ENCODE measurements at regions not wholly inside any gene's neighbourhood (a gene's known extent, or its start where the extent isn't known, plus 50 kb on each side); places are given as distances from the start of the nearest gene placed in this dataset.

DNA sequence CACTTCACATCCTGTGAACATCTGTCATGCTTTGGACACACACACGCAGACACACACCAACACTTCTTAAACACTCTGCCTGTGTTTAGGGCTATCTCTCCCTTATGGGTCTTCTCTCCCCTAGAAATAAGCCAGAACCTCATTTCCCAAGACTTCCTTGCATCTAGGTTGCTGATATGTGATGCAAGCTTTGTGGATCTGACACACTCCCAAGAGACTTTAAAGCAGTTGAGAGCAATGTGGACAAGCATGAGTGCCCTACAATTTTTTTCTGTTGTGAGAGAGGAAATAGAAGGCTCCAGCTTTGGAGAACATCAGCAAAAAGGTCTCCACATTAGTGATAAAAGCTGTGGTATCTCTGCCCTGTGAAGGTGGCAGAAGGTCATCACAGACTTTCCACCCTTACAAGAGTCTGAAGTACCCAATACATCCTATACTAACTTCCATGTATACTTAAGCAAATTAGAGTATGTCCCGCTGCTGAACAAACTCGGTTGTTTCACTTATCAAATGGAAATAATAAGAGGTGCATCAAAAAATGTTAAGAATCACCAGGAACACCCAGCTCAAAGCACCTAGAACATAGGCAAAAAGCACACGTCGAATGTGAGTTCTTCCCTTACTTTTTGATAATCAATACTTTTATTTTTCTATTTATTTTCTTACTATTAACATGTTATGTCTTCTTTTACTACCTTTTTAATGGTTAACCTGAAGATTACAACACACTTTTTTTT, 267.6 kb downstream of the SETD4 start:
- DNase-seq = no peak

DNA sequence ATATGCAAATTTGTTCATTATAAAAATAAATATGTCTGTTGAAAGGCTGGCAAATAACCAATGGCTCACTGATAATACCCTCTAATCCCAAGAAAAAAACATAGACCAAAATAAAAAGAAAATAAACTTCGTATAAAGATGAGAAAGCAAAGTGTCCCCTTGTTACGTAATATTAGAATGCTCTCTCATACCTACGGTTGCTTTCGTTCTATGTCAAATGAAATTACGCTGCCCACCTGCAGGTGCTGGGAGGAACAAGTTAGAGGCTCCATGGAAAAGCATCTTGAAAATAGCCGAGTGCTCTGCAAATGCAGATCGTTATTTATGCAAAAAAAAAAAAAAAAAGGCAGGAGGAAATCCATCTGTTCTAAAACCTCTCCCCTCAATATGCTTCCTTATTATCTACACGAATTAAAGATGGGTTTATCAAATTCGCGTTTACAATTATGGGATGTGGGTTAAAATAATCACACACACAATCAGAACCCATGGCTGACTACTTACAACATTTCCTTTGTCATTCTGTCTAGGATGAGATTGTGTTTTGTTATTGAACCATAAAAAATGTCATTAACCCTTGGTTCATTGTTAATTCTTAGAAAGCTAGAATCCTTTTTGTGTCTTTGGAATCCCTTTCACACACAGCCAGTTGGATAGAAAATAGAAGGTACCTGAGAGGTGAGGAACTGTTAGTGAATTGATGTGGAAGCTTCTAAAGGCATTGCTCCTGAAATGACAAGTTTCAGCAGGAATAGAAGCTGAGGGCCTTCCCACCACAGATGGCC, 268.6 kb downstream of the SETD4 start:
- DNase-seq = no peak

DNA sequence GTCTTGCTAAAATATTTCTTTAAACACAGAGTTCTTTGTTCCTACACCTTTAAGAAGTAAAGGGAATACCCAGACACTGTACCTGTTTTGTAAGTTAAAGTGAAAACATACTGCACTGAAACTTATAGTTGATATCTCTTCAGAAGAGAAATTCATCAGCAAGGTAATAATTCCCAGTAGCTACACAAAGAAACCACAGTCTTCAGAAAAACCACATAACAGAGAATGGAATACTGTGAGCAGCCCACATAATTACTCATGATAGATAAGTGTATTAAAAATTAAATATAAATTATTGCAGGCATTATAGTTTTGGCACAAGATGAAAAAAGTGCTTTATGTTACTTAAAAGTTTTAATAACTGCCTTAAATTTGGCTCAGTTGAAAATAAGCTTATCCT, 276.6 kb downstream of the SETD4 start:
- DNase-seq = no peak

DNA sequence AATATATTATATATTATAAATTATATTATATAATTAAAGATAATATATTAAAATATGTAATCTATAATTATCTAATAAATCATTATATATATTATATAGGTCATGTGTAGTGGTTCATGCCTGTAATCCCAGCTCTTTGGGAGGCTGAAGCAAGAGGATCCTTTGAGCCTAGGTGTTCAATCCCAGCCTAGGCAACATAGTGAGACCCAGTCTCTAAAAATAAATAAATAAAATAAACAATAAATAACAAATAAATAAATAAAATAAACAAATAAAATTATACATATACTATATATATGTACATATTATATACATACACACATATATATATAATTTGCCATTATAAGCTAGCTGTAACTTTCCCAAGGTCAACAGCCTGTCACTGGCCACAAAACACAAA, 277.7 kb downstream of the SETD4 start:
- no peak for DNase-seq

DNA sequence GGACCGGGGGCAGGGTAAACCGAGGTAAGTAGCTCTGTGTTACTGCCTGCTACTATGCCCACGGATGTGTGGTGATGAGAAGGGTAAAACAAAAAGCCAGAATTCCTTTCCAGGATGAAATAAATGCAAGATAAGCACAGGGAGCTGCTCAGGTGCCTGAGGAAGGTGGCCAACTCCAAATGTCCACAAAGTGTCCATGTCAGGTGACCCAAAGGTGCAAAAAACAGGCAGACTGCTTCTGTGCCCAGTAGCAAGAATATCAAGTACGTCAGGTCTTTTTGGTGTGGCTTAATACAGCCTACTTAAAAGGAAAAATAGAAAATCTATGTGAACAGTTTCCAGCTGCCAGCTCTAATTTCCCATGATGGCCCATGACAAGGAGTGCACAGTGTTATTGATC, 279.3 kb downstream of the SETD4 start:
- no peak for DNase-seq

DNA sequence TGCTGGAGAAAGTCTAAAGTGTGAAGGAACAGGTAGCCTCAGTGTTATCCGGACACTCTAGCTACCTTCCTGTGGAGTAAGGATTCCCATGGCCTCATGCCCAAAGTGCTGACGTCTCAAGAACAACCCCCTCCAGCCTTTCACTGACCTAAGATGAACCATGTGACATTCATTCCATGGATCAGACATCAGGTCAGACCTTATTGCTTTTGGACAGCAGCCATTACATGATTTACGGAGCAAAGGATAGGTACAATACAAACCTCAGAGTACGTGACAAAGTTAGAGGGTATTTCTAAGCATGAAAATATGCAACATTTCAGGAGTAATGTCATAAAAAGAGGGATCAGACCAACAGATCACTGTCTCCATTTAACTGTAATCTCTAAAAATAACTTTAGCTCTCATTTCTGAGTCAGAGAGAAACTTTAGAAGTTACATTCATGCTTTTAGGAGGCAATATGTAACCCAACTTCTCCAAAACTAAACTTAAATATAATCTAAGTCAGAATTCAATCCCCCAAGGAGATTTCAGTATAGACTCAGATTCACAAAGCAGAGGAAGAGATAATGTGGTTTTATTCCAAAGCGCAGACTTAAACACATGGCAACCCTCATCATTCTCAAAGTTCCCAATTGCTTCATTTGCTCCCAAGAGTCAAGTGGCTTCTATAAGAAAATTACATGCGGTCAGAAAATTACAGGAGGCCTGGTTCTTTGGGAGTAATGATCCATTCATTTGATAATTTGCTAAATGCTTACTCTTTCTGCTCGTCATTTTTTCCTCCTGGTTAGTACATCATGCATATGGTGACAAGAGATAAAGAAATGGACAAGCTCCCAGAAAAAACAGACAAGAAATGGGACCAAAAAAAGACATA, 280.4 kb downstream of the SETD4 start:
- DNase-seq = peak; percentile 36 to 39

DNA sequence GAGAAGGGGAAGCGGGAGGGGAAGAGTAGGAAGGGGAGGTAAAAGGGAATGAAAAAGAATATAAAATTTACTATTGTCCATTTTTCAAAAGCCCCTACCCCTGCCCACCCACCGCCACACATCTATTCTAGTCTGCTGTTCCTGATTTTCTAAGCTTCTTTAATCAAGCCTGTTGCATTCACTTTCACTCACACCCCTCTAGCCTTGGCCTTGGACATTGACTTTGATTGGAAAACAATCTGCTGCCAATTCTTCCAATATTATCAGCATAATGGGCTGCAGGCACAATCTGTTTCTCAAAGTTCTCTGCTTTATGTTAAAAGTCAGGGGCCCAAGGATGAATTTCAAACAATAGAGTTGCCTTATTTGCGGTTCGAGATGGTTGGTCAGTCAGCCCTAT, 281.2 kb downstream of the SETD4 start:
- DNase-seq = no peak

DNA sequence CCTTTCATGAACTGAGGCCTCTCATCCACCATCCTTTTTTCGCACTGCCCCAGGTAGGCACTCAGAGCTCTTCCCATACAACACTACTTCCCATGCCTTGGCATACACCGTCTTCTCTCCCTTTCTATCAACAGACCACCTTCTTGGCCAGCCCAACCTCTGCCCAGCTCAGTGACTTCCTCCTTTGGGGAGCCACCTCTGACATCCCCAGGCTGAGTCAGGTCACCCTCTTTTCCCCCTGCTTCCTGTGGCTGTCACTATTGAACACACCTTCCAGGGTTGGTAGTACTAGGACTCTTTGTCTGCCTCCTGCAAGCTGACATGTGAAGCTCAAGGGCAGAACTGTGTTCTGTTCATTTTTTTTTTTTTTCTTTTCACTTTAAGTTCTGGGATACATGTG, 283.2 kb downstream of the SETD4 start:
- DNase-seq = no peak

DNA sequence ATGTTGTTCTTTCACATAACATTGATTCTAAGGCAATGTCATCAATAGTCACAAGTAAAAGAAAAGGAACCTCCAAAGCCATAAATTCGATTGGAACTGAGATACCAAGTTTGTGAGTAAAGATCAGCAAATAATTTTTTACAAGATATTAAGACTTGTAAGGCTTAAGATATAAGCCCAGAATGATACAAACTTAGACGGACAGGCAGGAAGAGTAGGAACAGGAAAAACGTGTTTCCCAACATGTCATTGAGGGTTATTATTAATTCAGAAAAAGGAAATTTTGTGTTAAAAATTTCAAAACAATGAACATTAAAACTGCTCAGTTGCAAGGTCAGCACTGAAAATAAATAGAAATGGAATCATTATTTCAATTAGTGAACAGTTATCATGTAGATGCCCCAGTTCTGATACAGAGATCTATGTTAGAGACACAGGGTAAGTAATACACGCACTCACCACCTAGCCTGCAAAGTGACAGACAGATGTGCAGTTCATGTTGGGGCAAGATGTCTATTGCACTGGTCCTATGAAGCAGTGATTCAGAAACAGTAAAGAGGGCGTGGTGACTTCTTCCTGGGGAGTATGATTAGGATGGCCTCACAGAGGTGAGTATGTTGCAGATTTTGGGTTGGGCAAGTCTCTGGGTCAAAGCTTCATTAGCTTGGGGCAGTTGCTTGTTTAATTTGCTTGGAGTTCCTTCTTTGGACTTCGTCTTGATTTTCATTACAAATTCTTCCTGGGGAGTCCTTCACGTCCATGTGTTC, 284.4 kb downstream of the SETD4 start:
- DNase-seq = no peak

DNA sequence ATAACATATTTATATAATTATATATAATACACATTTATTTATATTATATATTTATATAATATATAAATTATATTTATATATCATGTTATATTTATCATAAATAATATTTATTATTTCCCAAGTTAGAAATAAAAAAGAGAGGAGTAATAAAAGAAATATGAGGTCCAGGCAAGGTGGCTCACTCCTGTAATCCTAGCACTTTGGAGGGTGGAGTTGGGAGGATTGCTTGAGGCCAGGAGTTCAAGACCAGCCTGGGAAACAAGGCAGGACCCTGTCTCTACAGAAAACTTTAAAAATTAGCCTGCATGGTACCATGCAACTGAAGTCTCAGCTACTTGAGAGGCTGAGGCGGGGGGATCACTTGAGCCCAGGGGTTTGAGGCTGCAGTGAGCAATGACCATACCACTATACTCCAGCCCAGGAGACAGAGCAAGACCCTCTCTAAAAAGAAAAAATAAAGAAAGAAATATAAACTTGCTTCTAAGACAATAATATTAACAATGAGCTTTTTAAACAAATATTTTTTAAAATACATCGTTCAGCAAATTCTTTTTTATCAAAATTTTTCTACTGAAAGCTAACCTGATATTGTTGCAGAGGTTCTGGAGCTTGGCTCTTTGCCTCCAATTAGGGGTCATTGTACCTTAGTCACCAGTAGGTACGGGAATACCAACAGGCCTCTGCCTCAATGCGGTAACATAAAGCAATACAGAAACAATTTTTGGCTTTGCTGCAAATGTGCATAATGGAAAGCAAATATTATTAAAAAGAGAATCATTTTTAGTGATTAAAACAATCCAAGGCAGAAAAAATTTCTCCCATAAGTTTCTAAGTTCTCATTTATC, 290.0 kb downstream of the SETD4 start:
- no peak for DNase-seq

DNA sequence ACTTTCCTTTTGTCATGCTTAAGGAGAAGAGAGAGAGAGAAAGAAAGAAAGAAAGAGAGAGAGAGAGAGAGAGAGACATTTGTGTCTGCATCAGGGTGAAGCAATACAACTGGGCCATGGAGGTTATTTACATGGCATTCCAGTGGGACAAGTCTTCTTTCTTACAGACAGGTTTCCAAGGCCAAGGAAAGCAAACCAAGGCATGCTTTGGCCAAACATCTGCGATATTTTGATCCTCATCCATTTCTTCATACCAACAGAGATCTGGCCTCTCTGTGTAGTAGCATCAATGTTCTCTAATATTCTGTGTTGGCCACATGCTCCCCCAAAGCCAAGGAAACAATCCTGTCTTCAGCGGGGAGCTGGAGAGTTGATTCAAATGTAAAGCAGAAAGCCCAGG, 292.1 kb downstream of the SETD4 start:
- DNase-seq = no peak

DNA sequence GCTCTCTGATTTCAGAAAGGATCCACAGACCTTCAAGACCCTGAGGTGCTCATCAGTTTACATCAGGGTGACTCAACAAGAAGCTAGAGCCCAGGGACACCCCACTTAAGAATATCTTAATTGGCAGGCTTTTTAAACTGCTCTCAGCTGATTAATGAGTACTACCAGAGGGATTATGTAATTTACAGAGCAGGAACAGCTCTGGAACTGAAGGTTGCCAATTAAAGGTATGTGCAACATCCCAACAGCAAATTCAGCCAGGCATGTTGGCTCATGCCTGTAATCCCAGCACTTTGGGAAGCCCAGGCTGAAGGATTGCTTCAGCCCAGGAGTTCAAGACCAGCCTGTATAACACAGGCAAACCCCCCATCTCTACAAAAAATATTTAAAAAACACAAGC, 295.7 kb downstream of the SETD4 start:
- DNase-seq = no peak

DNA sequence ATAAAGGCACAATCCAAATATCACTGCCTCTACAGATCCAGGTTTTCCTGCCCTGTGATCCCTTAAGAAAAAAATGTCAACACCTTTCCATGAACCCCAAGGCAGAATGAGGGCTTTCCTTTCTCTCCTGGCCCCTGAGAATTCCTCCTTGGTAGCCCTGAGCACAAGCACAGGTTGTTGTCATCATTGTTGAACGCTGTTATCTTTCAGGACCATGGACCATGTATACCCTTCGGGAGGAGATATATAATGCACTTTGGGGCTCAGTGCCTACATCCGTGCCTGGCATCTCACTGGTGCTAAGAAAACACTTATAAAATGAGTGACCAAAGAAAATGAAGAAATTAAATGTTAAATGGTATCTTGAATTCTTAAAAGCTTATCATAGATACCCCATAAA, 296.2 kb downstream of the SETD4 start:
- DNase-seq = no peak

DNA sequence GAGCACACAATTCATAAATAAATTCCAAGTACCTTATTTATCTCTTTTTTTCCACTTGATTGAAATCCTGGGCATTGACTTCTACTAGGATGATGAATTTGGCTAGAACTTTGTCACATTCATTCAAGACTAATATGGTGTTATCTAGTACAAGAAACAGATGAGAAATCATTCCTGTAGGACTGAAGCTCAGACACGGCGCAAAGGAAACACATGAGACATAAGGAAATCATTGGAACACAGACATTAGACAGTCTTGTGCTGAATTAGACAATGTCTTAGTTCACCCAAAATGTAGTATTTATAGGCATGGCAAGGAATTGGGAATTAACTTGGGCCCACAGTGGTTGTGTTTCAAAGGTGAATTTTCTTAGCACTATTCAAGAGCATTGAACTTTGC, 305.7 kb downstream of the SETD4 start:
- DNase-seq = no peak

DNA sequence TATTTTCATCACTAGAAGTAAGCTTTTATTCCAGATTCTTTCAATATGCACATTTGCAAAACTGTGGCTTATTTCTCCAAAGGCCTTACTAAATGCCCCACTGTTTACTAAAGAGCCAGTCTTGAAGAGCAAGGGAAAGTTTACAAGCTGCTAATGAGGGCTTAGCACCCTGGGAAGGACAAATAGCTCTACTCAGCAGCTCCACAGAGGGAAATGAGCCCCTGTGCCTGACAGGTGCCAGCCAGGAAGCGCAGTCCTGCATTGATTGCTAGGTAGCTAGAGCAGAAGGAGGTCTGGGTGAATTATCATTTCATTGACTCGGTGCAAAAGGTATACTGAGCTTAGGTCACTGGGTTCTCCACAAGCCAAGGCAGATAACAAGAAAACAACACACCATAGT, 307.0 kb downstream of the SETD4 start:
- DNase-seq = no peak

DNA sequence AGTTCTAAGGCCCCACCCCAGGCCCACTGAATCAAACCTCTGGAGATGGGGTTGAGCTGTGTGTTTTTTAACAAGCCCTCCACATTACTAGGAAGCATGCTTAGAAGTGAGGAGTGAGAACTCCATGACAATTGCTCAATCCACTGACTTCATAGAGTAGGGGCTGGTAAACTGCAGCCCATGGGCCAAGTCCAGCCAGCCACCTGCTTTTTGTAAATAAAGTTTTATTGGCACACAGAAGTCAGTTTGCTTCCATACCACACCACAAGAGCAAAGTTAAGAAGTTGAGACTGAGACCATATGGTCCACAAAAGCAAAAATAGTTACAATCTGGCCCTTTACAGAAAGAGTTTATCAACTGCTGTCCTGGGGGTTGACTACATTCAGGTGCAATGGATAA, 309.2 kb downstream of the SETD4 start:
- no peak for DNase-seq

DNA sequence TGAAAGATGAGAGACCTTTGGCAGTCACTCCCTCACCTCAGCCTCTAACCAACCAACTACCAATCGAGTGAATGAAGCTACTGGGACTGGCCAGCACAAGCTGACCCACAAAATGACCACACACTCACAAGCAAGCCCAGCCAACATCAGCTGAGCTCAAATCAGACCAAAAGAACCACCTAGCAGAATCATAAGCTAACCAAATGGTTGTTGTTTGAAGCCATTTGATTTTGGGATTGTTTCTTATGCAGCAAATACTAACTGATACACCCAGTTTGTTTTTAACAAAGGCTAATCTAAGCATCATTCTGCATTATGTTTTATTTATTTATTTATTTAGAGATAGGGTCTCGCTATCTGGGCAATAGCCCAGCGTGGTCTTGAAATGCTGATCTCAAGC, 310.4 kb downstream of the SETD4 start:
- DNase-seq = no peak

DNA sequence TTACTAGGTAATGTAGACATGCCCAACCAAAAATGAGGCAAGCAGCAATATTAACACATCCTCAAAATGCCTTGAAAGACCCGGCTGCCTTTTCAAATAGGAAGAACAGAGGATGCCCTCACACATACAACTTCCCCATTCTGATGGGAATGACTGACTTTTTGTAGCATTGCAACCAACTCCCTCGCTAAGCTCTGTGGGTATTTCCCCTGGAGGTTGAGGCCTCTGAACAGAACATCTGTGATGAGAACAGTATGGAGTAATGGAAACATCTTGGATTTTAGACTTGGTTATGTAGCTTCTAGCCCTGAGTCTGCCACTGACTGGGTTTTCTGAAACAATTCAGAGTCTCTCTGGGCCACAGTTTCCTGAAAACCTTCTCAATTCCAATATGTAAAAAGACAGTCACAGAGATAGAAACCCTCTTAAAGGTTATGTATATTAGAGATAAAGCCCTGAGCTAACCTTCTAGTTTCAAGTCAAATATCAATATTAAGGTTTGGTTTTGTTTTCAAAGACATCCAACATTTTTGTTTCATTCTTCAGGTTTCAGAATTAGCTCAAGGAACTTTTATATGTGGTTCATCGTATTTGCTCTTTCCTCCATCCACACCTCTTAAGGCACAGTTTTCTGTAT, 311.5 kb downstream of the SETD4 start:
- DNase-seq = no peak

DNA sequence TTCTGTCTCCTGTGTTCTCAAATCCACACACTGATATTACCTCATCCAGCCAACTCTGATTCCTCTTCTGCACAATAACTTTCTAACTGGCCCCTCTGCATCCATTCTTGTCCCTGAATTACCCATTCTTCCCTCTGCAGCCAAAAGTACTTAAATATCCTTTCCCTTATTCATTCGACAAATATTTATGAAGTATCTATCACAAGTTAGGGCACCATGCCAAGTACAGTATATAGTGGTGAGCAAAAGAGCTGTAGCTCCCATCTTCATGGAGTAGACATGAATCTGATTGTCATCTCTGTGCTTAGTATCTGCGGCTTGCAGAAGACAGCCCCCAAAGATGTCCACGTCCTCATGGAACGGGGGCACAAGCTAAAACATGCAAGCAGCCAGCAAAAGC, 316.8 kb downstream of the SETD4 start:
- no peak for DNase-seq

DNA sequence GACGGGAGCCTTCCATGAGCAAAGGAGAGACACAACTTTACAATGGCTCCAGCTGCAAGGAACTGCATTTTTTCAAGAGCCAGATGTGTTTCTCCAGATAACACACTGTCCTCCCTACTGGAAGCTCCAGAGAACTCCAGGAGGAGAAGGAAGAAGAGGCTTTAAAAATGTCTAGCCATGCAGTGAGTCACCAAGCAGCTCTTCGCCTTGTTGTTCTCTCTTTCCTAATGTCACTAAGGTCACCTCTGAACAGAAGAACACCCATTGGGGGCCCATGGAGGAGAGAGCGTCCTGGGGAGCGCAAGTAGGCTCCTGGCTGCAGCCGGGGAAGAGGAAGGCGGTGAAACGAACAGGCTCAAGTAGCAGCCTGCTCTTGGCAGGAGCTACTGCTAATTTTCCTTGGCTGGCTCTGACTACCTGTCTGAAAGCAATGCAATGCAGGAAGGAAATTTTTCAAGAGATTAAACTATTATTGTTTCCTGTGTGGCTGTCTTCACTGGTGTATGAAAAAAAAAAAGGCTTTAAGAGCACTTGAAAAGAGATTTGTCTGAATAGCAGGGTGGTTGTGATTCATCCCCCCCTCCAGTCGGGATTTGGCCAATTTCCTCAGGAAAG, 321.9 kb downstream of the SETD4 start:
- no peak for DNase-seq

DNA sequence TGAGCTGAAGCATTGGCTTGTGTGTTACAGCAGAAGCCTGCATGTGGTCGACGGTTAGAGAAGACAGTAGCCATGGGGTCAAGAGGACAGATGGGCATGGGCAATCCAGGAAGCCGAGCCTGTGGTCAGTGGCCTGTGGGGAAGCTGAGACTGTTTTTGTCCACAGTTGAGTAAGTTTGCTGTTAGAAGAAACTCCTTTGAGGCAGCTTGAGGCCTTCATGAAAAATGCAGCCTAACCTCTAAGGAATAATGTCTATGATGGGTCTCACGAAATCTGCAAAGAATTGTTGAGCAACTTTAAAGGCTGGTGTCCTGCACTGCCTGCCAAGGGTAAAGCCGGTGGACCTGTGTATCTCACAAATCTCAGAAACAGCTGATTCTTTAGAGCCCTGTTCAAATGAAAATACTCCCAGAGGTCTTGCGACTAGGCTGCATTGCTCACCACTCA, 322.4 kb downstream of the SETD4 start:
- DNase-seq = no peak
